Astrocyte of the spinal cord (primary cell): ENCODE measurements at regions not wholly inside any gene's neighbourhood (a gene's known extent, or its start where the extent isn't known, plus 50 kb on each side); places are given as distances from the start of the nearest gene placed in this dataset.

Experiments used
- DNase-seq: peaks from one replicate; pipeline ENCODE4 v3.0.0; 2011; ENCODE audit warnings: low read depth, low spot score
- H3K4me3 ChIP-seq: 2 replicates; pipeline ENCODE4 v1.5.1; 2011; ENCODE audit warnings: low read depth, mild to moderate bottlenecking, low read length, moderate library complexity
- in situ Hi-C: cut with HindIII; loops from 2 replicates; pipeline ENCODE4 v1.10.0; 2017; ENCODE audit warnings: low sequenced_read_pairs
- TF ChIP-seq, protein P1 (sequence below): IDR thresholded peaks from 2 replicates; pipeline ENCODE4 v1.5.1; 2012; ENCODE audit warnings: low read depth, mild to moderate bottlenecking, low read length, inconsistent platforms

DNA sequence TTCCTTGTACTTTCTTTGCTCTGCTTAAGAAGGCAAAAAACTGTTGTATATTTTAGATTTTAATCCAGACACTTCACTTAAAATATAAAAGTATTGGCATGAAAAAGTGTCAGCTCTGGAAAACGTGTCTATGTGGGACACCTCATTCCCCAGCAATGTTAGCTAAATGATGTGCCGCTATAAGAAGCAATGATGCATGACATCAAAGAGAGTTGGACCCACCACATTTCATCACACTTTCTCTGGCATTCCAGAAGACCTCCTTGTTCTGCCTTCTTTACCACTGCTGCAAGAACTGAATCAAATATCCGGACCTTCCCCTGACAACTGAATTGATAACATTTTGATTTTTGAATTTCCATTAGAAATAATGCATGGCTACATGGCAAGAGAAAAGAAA, 242.4 kb upstream of the TANK start:
- in situ Hi-C loops = no loop called here
- peak; percentile 18 for DNase-seq
- H3K4me3 ChIP-seq = no peak overlapping the region

DNA sequence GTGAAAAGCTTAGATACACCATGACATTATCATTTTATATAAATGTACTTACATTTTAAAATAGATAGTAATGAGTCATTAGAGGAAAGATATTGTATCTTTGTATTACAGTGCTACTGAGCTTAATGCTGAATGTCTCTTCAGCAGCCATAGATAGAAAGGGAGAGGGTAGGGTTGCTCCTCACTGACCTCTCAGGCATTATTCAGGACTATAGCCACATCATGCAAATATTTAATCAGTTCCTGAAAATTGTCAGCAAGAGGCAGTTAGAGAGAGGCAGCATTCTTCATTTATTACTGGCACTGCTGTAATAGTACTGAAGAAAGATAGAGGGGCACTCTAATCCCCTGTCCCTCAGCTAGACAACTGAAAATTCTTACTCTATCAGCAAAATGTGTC, 242.0 kb upstream of the TANK start:
- in situ Hi-C loops = no loop called here
- H3K4me3 ChIP-seq = no peak overlapping the region
- TF ChIP-seq, protein P1, sequence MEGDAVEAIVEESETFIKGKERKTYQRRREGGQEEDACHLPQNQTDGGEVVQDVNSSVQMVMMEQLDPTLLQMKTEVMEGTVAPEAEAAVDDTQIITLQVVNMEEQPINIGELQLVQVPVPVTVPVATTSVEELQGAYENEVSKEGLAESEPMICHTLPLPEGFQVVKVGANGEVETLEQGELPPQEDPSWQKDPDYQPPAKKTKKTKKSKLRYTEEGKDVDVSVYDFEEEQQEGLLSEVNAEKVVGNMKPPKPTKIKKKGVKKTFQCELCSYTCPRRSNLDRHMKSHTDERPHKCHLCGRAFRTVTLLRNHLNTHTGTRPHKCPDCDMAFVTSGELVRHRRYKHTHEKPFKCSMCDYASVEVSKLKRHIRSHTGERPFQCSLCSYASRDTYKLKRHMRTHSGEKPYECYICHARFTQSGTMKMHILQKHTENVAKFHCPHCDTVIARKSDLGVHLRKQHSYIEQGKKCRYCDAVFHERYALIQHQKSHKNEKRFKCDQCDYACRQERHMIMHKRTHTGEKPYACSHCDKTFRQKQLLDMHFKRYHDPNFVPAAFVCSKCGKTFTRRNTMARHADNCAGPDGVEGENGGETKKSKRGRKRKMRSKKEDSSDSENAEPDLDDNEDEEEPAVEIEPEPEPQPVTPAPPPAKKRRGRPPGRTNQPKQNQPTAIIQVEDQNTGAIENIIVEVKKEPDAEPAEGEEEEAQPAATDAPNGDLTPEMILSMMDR = no peak
- no peak for DNase-seq

More for the DNA sequence above, 242.4 kb upstream of the TANK start:
- TF ChIP-seq, protein P1 = no peak

DNA sequence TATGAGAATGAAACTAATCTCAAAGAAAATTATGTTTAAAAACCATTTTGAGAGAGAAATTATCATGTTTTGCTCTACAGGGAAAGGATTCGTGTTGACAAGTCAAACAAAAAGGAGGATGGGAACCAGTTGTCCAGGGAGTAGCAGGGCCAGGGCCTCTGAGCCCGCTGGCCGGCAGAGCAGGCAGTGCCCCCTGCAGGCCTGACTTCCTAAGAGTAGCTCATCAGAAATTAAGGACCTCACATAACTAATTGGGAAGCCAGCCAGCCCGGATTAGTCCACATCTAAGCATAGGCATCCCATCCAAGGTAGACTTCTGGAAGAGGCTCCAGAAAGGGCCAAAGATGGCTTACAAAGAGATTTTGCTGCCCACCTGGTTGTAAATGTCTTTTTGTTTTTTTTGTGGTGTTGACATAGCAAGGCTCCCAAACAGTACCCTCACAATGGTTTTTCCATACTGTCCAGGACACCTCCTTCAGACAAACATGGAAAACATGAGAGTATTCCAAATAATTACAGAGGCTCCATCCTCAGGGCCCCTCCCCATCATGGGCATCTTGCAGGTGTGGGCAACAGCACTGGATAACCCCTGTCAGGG, 241.2 kb upstream of the TANK start:
- peak; percentile 55 for DNase-seq
- H3K4me3 ChIP-seq = no peak overlapping the region
- in situ Hi-C loops = no loop called here
- TF ChIP-seq, protein P1 = peak; percentile 69

DNA sequence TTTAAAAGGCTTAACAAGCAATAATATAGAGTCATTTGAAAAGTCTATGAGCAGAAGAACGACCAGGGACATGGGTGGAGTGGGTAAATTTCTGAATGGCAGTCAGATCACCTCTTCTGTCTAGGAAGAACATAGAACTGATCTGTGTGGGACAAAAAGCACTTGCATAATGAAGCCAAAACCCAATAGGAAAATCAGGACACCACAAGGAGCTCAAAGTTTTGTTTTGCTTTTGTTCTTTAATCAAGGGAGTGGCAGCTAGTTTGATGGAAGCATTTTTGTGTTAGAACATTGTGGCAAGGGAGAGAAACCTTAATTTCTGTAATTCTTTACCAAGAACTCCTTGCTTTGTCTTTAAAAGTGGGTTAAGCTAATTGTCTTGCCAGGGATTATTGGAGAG, 240.2 kb upstream of the TANK start:
- no peak overlapping the region for H3K4me3 ChIP-seq
- TF ChIP-seq, protein P1 = no peak
- in situ Hi-C loops = no loop called here
- DNase-seq = no peak

DNA sequence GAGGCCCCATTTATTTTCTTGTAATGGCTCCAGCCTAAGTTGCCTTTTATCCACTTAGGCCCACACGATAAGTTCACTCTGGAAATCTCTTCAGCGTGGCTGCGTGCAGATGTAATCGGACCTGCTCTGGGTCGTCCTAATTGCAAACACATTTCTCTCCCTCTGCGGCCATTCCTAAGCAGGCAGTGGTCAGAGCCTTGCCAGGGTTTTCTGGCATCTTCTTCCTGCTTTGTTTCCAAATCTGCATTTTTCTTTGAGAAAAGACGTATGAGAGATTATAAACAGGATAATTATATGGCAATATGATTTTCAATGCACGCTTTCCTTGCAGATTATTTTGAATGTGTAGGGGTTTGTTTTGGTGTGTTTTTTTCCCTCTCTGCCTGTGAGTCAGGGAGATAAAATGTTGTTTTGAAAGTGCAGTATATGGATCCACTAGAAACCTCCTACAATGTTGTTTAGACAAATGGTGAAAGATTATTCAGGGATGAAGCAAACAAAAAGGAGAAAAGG, 239.4 kb upstream of the TANK start:
- H3K4me3 ChIP-seq = no peak overlapping the region
- in situ Hi-C loops = no loop called here
- DNase-seq = peak; percentile 80

DNA sequence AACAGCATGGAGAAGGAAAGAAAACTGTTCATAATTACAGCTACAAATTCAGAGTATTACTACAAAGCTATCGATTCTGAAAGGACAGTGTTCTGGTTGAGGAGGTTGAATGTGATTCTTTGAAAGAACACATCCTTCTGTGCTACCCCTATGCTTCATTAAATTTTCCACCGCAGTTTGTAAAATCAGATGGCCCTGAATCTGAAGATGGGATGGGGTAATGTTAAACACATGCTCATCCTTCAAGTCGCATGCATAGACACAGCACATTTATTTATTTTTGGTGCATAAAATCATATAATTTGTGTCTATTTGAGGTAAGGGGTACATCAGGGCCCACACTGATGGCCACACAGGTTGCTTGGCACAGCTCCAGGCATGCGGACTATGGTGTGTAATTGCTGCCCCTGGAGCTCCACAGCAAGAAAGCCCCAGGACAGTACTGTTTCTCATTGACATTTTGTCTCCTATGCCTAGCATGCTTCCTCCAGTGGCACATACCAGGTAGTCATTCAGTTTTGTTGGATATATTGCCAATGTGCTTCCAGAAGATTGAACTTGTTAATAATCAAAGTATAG, 238.8 kb upstream of the TANK start:
- no peak for DNase-seq
- H3K4me3 ChIP-seq = no peak overlapping the region
- in situ Hi-C loops = no loop called here
- TF ChIP-seq, protein P1 = no peak

More for the DNA sequence above, 239.4 kb upstream of the TANK start:
- TF ChIP-seq, protein P1 = no peak
